Type B pancreatic cell (in vitro differentiated cells): ENCODE measurements at regions not wholly inside any gene's neighbourhood (a gene's known extent, or its start where the extent isn't known, plus 50 kb on each side); places are given as distances from the start of the nearest gene placed in this dataset.

ENCODE experiments used
- DNase-seq: peaks from one replicate; pipeline ENCODE4 v3.0.0; 2021; ENCODE audit warnings: mixed read lengths; ENCODE audit not compliant: unreplicated experiment; ENCODE audit errors: extremely low spot score
- H3K27ac Mint-ChIP-seq: 2 replicates; pipeline ENCODE4 v1.8.0; 2021; ENCODE audit warnings: mild to moderate bottlenecking, mixed read lengths
- H3K27me3 Mint-ChIP-seq: 2 replicates; pipeline ENCODE4 v1.8.0; 2021; ENCODE audit warnings: mixed read lengths
- H3K36me3 Mint-ChIP-seq: 2 replicates; pipeline ENCODE4 v1.8.0; 2021; ENCODE audit warnings: mixed read lengths
- H3K4me1 Mint-ChIP-seq: one replicate; pipeline ENCODE4 v1.8.0; 2021; ENCODE audit warnings: mixed read lengths; ENCODE audit not compliant: unreplicated experiment
- H3K4me3 Mint-ChIP-seq: 2 replicates; pipeline ENCODE4 v1.8.0; 2021; ENCODE audit warnings: mild to moderate bottlenecking, mixed read lengths
- H3K9me3 Mint-ChIP-seq: 2 replicates; pipeline ENCODE4 v1.8.0; 2021; ENCODE audit warnings: mixed read lengths
- TF ChIP-seq, protein P1 (sequence below): fragments of 200-600 bp; sonication (generic); conservative IDR thresholded peaks from 2 replicates; pipeline ENCODE4 v1.5.0; 2021; ENCODE audit warnings: antibody characterized with exemption, mild to moderate bottlenecking

- Mint-ChIP-seq H3K27ac (no peak overlapping the region), H3K9me3 (no peaks in the 10 kb centered on the region), H3K36me3 (no peaks in the 10 kb centered on the region), H3K27me3 (peaks cover 66% of the 10 kb centered on the region), H3K4me3 (no peak overlapping the region), H3K4me1 (no peaks in the 10 kb centered on the region)
- TF ChIP-seq, protein P1, sequence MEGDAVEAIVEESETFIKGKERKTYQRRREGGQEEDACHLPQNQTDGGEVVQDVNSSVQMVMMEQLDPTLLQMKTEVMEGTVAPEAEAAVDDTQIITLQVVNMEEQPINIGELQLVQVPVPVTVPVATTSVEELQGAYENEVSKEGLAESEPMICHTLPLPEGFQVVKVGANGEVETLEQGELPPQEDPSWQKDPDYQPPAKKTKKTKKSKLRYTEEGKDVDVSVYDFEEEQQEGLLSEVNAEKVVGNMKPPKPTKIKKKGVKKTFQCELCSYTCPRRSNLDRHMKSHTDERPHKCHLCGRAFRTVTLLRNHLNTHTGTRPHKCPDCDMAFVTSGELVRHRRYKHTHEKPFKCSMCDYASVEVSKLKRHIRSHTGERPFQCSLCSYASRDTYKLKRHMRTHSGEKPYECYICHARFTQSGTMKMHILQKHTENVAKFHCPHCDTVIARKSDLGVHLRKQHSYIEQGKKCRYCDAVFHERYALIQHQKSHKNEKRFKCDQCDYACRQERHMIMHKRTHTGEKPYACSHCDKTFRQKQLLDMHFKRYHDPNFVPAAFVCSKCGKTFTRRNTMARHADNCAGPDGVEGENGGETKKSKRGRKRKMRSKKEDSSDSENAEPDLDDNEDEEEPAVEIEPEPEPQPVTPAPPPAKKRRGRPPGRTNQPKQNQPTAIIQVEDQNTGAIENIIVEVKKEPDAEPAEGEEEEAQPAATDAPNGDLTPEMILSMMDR, result no peak
- no peak for DNase-seq
These were observed 212.5 kb downstream of the TBX5 start for GRCh38 chr12:114193474-114193873.

DNA sequence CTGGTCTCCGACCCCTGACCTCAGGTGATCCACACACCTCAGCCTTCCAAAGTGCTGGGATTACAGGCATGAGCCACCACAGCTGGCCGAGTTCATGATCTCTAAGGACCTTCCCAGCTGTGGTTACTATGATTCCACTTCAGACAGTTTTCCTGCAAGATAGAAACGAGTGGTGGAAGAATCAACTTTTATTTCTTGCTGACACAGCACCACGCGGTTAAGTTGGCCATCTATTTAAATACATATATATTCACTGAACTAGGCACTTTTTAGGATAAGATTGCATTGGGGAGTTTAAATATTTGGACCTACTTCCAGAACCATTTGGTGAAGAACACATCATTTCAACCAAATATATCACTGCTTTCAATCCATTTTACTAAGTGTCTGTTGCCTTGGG, 213.4 kb downstream of the TBX5 start:
- Mint-ChIP-seq H3K4me1 (no peaks in the 10 kb centered on the region), H3K27me3 (peaks cover 68% of the 10 kb centered on the region), H3K9me3 (no peaks in the 10 kb centered on the region), H3K36me3 (no peaks in the 10 kb centered on the region), H3K4me3 (no peak overlapping the region), H3K27ac (no peak overlapping the region)
- no peak for DNase-seq
- TF ChIP-seq, protein P1, result no peak

GRCh38 chr12:114192013-114192412, 213.9 kb downstream of the TBX5 start:
- no peak for DNase-seq
- Mint-ChIP-seq H3K9me3 (no peaks in the 10 kb centered on the region), H3K27me3 (peaks cover 69% of the 10 kb centered on the region), H3K4me3 (no peak overlapping the region), H3K4me1 (no peaks in the 10 kb centered on the region), H3K27ac (no peak overlapping the region), H3K36me3 (no peaks in the 10 kb centered on the region)
- TF ChIP-seq, protein P1, result no peak

GRCh38 chr12:114191581-114191980, 214.4 kb downstream of the TBX5 start:
- Mint-ChIP-seq H3K27ac (no peak overlapping the region), H3K27me3 (peaks cover 70% of the 10 kb centered on the region), H3K4me1 (no peaks in the 10 kb centered on the region), H3K4me3 (no peak overlapping the region), H3K9me3 (no peaks in the 10 kb centered on the region), H3K36me3 (no peaks in the 10 kb centered on the region)
- TF ChIP-seq, protein P1, result no peak
- DNase-seq, result no peak

DNA sequence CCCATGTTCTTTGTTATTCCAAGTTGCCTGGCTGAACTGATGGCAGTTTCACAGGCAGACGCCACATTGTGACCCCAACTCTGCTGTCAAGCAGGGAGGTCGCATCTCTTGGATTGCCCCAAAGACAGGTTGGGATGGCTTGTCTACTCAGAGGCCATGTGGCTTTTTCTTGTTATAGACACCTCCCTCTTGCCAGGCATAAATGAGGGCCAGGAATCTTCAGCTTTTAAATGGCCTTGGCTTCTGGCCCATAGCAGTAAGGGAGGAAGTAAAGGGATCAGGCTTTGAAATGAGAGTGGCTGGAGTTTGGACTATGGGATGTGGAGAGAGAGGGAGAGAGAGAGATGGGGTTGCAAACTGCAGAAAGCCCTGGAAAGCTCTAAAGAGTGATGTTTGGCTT, 215.0 kb downstream of the TBX5 start:
- TF ChIP-seq, protein P1, result no peak
- peaks cover 6% of the 10 kb centered on the region for H3K4me1 Mint-ChIP-seq
- H3K27me3 Mint-ChIP-seq, result peaks cover 69% of the 10 kb centered on the region

DNA sequence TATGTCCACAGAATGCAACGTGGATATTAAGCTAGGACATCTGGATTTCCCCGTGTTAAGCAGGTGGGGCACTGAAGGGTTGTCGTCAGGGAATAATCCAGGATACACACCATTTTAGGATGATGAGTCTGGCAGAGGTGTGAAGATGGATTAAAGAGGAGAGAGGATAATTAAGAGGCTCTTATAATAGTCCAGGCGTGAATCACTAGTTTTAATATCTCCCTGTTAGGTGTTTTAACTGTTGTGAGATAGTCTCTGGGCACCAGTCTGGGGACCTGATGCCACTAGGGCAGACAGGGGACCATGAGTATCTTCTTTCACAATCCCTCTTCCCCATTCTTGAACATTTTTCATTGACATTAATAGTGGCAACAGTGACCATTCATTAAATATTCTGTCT, 216.7 kb downstream of the TBX5 start:
- peaks cover 65% of the 10 kb centered on the region for H3K27me3 Mint-ChIP-seq
- H3K36me3 Mint-ChIP-seq, result no peaks in the 10 kb centered on the region
- no peak for DNase-seq
- no peaks in the 10 kb centered on the region for H3K9me3 Mint-ChIP-seq
- H3K4me1 Mint-ChIP-seq, result peaks cover 6% of the 10 kb centered on the region
- TF ChIP-seq, protein P1, result no peak
- no peak overlapping the region for H3K27ac Mint-ChIP-seq
- H3K4me3 Mint-ChIP-seq, result no peak overlapping the region

More for the DNA sequence above, 215.0 kb downstream of the TBX5 start:
- Mint-ChIP-seq H3K4me3 (no peak overlapping the region), H3K36me3 (no peaks in the 10 kb centered on the region), H3K27ac (no peak overlapping the region), H3K9me3 (no peaks in the 10 kb centered on the region)
- no peak for DNase-seq
